ENCODE measurements at regions not wholly inside any gene's neighbourhood (a gene's known extent, or its start where the extent isn't known, plus 50 kb on each side); places are given as distances from the start of the nearest gene placed in this dataset.

DNA sequence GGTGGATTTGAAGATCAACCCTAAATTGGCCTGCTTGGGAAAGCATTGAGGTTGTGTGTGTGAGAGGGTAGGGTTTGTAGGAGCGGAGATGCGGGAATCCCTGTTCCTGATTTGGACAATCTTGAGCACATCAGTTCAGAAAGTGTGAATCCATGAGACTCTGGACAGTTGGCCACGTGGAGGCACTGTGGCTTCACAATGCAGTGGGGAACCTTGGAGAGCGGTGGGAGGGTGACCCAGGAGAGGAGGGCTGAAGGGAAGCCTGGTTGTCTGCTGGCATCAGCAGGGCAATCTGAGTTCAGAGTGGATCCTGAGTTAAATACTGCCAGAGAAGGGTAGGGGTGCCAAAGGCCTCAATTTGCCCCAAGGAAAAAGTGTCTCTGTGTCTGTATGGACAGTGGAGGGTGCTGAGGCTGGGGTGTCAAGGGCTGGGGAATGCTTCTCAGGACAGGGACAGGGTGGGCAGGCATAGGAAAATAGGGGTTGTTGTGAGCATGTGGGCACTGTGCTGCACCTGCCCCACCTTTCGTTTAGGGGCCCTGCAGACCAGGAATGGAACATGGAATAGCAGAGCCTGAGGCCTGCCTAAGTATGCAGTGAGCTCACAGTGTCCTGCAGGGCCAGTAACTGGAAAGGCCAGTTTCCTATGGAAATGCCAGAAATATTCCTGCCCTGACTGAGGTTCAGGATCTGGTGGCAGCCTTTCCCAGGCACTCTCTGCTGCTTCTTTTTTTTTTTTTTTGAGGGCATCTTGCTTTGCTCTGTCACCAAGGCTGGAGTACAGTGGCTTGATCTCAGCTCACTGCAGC is 162.9 kb upstream of the PRSS58 start:
- Mint-ChIP-seq H3K27ac (ENCODE audit: unreplicated experiment) (no peak overlapping the region), H3K27me3 (ENCODE audit: unreplicated experiment) (peaks cover 4% of the 10 kb centered on the region), H3K4me1 (ENCODE audit: low read depth, unreplicated experiment) (peaks cover 21% of the 10 kb centered on the region), H3K4me3 (ENCODE audit: unreplicated experiment) (no peak overlapping the region), H3K36me3 (ENCODE audit: unreplicated experiment) (no peaks in the 10 kb centered on the region), H3K9me3 (ENCODE audit: unreplicated experiment) (peaks cover 4% of the 10 kb centered on the region)
- DNase-seq: peak; percentile 76
- TF ChIP-seq CTCF (IDR thresholded peaks at IDR 0.05; ENCODE audit: partially characterized antibody, unreplicated experiment): no peak

DNA sequence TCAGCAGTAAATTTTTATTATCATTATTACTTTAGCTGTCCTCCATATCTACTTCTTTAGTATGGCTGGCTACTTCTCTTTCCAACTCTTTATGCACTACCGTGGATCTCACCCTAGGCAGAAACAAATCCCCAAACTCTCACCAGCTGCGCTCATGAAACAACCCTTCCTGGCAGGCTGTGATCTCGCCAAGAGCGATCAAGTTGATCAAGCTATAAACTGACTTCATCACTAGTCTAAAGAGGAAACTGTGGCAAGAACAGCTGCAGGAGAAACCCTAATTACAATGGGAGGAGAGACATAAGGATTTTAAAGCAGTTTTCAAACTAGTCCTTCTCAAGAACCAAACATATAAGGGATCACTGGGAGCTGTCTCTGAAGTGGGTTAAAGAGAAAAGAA is 160.5 kb upstream of the PRSS58 start:
- Mint-ChIP-seq H3K36me3 (ENCODE audit: unreplicated experiment) (no peaks in the 10 kb centered on the region), H3K4me3 (ENCODE audit: unreplicated experiment) (no peak overlapping the region), H3K4me1 (ENCODE audit: low read depth, unreplicated experiment) (peaks cover 14% of the 10 kb centered on the region), H3K27ac (ENCODE audit: unreplicated experiment) (no peak overlapping the region), H3K9me3 (ENCODE audit: unreplicated experiment) (peaks cover 3% of the 10 kb centered on the region), H3K27me3 (ENCODE audit: unreplicated experiment) (no peaks in the 10 kb centered on the region)
- DNase-seq: no peak
- TF ChIP-seq CTCF (IDR thresholded peaks at IDR 0.05; ENCODE audit: partially characterized antibody, unreplicated experiment): no peak

- Mint-ChIP-seq H3K4me1 (ENCODE audit: low read depth, unreplicated experiment) (peaks cover 6% of the 10 kb centered on the region), H3K27me3 (ENCODE audit: unreplicated experiment) (no peaks in the 10 kb centered on the region), H3K9me3 (ENCODE audit: unreplicated experiment) (peaks cover 2% of the 10 kb centered on the region), H3K36me3 (ENCODE audit: unreplicated experiment) (no peaks in the 10 kb centered on the region), H3K4me3 (ENCODE audit: unreplicated experiment) (no peak overlapping the region), H3K27ac (ENCODE audit: unreplicated experiment) (no peak overlapping the region)
- no peak for TF ChIP-seq CTCF (IDR thresholded peaks at IDR 0.05; ENCODE audit: partially characterized antibody, unreplicated experiment)
- no peak for DNase-seq
These were observed 157.1 kb upstream of the PRSS58 start for GRCh38 chr7:142414915-142415314.

DNA sequence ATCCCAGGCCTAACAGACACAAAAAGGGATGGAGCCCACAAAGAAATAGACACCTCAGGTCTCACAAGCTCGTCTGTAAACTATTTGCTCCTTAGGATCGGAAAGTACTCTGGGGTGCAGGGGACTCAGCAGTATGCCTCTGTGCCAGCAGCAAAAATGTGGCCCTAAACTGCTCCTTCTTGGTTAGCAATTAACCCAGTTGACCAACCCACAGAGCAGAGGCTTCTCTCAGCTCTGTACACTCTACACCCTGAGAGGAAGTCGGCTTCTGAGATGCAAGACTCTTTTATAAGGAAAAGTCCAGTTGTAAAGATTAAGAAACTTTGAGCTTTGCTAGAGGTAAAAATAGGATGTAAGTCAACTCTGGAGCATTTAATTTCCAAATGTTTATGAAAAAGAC is 156.3 kb upstream of the PRSS58 start:
- Mint-ChIP-seq H3K27me3 (ENCODE audit: unreplicated experiment) (no peaks in the 10 kb centered on the region), H3K27ac (ENCODE audit: unreplicated experiment) (no peak overlapping the region), H3K4me3 (ENCODE audit: unreplicated experiment) (no peak overlapping the region), H3K36me3 (ENCODE audit: unreplicated experiment) (no peaks in the 10 kb centered on the region), H3K9me3 (ENCODE audit: unreplicated experiment) (peaks cover 2% of the 10 kb centered on the region), H3K4me1 (ENCODE audit: low read depth, unreplicated experiment) (peaks cover 6% of the 10 kb centered on the region)
- TF ChIP-seq CTCF (IDR thresholded peaks at IDR 0.05; ENCODE audit: partially characterized antibody, unreplicated experiment): no peak
- DNase-seq: no peak

GRCh38 chr7:142413280-142414000 is 155.6 kb upstream of the PRSS58 start:
- Mint-ChIP-seq H3K9me3 (ENCODE audit: unreplicated experiment) (peaks cover 2% of the 10 kb centered on the region), H3K4me3 (ENCODE audit: unreplicated experiment) (no peak overlapping the region), H3K27me3 (ENCODE audit: unreplicated experiment) (no peaks in the 10 kb centered on the region), H3K27ac (ENCODE audit: unreplicated experiment) (no peak overlapping the region), H3K36me3 (ENCODE audit: unreplicated experiment) (no peaks in the 10 kb centered on the region), H3K4me1 (ENCODE audit: low read depth, unreplicated experiment) (peaks cover 6% of the 10 kb centered on the region)
- no peak for TF ChIP-seq CTCF (IDR thresholded peaks at IDR 0.05; ENCODE audit: partially characterized antibody, unreplicated experiment)
- DNase-seq: no peak
